ENCODE measurements at regions not wholly inside any gene's neighbourhood (a gene's known extent, or its start where the extent isn't known, plus 50 kb on each side); places are given as distances from the start of the nearest gene placed in this dataset.
"Not testable (repeated sequence)": the region's sequence is repeated elsewhere in the genome, so short reads cannot be mapped to it uniquely, and the experiment has no call there.

DNA sequence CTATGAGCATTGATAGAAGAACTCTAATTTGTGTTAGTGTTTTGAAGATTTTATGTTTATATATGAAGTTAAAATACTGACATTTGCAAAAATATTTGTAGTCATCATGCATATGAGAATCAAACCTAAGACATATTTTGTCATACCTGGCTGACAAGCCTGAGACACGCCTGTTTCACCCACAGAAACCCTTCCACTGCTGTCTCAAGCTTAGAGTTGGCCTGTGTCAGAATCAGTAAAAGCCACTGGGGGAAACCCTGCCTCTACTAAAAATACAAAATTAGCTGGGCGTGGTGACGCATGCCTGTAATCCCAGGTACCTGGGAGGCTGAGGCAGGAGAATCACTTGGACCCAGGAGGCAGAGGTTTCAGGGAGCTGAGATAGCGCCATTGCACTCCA lies 218.0 kb upstream of the C1QTNF3 start:
- DNase-seq (ENCODE audit: low read depth in 2 of 2, low spot score in 1 of 2) = not testable (repeated sequence)

GRCh38 chr5:34266151-34266550 lies 223.1 kb upstream of the C1QTNF3 start:
- DNase-seq (ENCODE audit: low read depth in 2 of 2, low spot score in 1 of 2) = not testable (repeated sequence)

- DNase-seq (ENCODE audit: low read depth in 2 of 2, low spot score in 1 of 2) = not testable (repeated sequence)
Measured at GRCh38 chr5:34296759-34297158, 253.7 kb upstream of the C1QTNF3 start.

DNA sequence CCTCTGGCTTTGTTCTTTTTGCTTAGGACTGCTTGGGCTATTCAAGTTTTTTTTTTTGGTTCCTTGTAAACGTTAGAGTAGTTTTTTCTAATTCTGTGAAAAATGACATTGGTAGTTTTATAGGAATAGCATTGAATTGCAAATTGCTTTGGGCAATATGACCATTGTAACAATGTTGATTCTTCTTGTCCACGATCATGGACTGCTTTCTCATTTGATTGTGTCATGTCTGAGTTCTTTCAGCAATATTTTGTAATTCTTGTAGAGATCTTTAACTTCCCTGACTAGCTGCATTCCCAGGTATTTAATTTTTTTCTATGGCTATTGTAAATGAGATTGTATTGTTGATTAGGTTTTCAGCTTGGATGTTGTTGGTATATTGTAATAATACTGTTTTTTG lies 286.2 kb upstream of the C1QTNF3 start:
- not testable (repeated sequence) for DNase-seq (ENCODE audit: low read depth in 2 of 2, low spot score in 1 of 2)

DNA sequence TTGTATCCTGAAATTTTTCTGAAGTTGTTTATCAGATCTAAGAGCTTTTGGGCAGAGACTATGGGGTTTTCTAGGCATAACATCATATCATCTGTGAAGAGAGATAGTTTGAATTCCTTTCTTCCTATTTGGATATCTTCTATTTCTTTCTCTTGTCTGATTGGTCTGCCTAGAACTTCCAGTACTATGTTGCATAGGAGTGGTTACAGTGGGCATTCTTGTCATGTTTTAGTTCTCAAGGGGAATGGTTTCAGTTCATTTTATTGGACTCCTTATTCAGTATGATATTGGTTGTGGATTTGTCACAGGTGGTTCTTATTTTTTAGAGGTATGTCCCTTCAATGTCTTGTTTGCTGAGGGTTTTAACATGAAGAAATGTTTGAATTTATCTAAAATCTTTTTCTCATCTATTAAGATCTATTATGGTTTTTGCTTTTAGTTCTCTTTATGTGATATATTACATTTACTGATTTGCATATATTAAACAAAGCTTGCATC lies 286.6 kb upstream of the C1QTNF3 start:
- not testable (repeated sequence) for DNase-seq (ENCODE audit: low read depth in 2 of 2, low spot score in 1 of 2)

DNA sequence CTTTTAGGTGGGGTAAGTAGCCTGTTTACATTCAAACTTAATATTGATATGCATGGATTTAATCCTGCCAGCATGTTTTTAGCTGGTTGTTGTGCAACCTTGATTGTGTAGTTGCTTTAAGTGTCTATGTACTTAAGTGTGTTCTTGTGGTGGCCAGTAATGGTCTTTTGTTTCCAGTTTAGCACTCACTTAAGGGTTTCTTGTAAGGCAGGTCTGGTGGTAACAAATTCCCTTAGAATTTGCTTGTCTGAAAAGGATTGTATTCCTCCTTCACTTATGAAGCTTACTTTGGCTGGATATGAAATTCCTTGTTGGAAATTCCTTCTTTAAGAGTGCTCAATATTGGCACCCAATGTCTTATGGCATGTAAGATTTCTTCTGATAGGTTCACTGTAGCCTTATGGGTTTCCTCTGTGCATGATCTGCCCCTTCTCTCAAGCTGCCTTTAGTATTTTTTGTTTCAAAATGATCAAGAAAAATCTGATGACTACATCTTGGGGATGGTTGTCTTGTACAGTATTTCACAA lies 289.0 kb upstream of the C1QTNF3 start:
- DNase-seq (ENCODE audit: low read depth in 2 of 2, low spot score in 1 of 2) = not testable (repeated sequence)

- DNase-seq (ENCODE audit: low read depth in 2 of 2, low spot score in 1 of 2) = not testable (repeated sequence)
Measured at GRCh38 chr5:34339408-34340001, 296.5 kb upstream of the C1QTNF3 start.

DNA sequence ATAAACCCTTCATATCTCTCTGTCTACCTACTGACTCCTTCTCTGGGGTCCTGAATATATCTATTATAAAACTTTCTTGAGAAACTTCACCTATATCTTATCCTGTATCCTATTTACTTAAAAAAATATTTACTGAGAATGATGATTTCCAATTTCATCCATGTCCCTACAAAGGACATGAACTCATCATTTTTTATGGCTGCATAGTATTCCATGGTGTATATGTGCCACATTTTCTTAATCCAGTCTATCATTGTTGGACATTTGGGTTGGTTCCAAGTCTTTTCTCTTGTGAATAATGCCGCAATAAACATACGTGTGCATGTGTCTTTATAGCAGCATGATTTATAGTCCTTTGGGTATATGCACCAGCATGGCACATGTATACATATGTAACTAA lies 301.7 kb upstream of the RAI14 start:
- DNase-seq (ENCODE audit: low read depth in 2 of 2, low spot score in 1 of 2) = not testable (repeated sequence)

- DNase-seq (ENCODE audit: low read depth in 2 of 2, low spot score in 1 of 2) = not testable (repeated sequence)
Measured at GRCh38 chr5:34371417-34371816, 284.7 kb upstream of the RAI14 start.

DNA sequence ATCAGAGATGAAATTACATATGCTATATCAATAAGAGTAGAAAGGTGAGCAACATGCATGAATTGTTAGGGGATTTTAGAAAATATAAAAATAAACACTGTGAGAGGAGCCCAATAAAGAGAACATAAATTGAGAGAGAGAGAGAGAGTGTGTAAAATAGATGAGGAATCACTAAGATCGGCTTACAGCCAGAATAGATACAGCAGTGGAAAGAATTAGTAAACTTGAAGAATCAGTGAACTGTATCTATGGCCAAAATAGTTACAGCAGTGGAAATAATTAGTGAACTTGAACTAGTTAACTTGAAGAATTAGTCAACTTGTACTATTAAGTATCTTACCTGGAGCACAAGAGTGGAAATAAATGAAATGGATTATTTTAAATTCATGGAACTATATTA lies 284.3 kb upstream of the RAI14 start:
- not testable (repeated sequence) for DNase-seq (ENCODE audit: low read depth in 2 of 2, low spot score in 1 of 2)

GRCh38 chr5:34372739-34373138 lies 283.4 kb upstream of the RAI14 start:
- DNase-seq (ENCODE audit: low read depth in 2 of 2, low spot score in 1 of 2) = not testable (repeated sequence)

DNA sequence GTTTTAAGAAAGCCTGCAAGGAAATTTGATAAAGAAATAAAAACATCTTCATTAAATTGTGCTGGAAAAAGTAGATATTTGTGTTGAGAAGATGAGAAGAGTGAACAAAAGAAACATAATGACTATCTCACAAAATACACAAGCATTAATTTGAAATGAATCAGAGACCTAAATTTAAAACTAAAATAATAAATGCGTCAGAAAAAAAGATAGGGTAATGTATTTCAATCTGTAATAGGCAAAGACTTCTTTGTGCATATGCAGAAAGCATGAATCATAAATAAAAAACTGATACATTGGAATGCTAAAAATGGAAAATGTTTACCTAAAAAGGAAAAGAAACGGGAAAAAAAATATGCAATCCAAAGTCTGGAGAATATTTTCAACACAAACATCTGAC lies 278.5 kb upstream of the RAI14 start:
- not testable (repeated sequence) for DNase-seq (ENCODE audit: low read depth in 2 of 2, low spot score in 1 of 2)

DNA sequence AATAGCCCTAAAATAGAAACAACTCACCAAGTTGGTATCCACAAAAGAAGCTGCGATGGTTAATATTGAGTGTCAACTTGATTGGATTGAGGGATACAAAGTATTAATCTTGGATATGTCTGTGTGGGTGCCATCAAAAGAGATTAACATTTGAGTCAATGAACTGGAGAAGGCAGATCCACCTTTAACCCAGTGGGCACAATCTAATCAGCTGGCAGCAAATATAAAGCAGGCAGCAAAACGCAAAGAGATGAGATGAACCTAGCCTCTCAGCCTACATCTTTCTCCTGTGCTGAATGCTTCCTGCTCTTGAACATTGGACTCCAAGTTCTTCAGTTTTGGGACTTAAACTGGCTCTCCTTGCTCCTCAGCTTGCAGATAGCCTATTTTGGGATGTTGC lies 277.6 kb upstream of the RAI14 start:
- not testable (repeated sequence) for DNase-seq (ENCODE audit: low read depth in 2 of 2, low spot score in 1 of 2)

- not testable (repeated sequence) for DNase-seq (ENCODE audit: low read depth in 2 of 2, low spot score in 1 of 2)
Measured at GRCh38 chr5:34388754-34389153, 267.4 kb upstream of the RAI14 start.

- no peak for DNase-seq (ENCODE audit: low read depth in 2 of 2, low spot score in 1 of 2)
Measured at GRCh38 chr5:34409373-34409772, 246.8 kb upstream of the RAI14 start.

- DNase-seq (ENCODE audit: low read depth in 2 of 2, low spot score in 1 of 2) = no peak
Measured at GRCh38 chr5:34410411-34411139, 245.6 kb upstream of the RAI14 start.

- DNase-seq (ENCODE audit: low read depth in 2 of 2, low spot score in 1 of 2) = no peak
Measured at GRCh38 chr5:34411470-34412346, 244.4 kb upstream of the RAI14 start.

- DNase-seq (ENCODE audit: low read depth in 2 of 2, low spot score in 1 of 2) = no peak
Measured at GRCh38 chr5:34412736-34413135, 243.4 kb upstream of the RAI14 start.

DNA sequence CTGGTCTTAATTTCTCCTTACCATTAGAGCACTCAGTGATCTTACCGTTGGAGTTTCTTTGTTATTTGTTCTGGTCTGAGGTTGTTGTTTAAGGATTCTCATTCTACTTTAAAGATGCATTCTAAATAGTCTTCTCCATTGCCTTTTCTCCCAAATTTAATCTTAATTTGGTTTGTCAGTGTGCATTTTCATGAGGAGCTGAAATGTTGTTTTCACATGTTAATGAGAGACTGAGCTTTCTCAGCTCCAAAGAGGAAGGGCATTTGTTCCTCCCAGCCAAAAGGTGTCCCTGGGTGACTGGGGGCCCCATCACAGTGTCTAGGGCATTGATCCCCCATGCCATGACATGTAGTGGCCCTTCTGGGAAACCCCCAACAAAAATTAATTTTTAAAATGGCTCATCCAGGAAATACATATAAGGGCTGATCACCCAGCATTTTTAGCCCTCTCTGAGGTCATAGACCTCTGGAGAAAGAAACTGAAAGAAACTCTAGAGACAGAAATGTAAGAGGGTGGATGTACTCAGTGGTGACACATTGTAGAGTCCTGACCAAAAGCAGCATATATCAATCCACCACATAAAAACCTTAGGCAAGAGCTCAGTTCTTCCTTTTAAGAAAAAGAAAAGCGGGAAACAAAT lies 240.4 kb upstream of the RAI14 start:
- no peak for DNase-seq (ENCODE audit: low read depth in 2 of 2, low spot score in 1 of 2)

- no peak for DNase-seq (ENCODE audit: low read depth in 2 of 2, low spot score in 1 of 2)
Measured at GRCh38 chr5:34416501-34417008, 239.6 kb upstream of the RAI14 start.

DNA sequence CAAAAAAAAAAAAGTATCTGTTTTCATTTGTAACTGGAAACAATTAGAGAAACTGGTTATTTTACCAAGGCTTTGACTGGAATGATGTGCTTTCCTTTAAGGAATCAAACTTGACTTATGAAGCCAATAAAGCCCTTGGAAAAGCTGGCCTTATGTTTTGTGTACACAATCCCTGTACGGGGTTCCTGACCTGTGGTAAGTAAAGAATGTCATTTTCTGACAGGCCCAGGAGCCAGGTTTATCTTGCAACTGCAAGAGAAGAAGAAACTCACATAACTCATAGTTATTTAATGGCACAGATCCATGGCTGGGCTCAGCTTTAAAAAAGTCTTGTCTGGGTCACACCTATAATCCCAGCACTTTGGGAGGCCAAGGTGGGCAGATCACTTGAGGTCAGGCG lies 235.9 kb upstream of the RAI14 start:
- DNase-seq (ENCODE audit: low read depth in 2 of 2, low spot score in 1 of 2) = not testable (repeated sequence)

All from stimulated activated CD8-positive, alpha-beta memory T cell treated with anti-CD3 and anti-CD28 coated beads, Interleukin-4, amount 100 ng/mL, for 4 hours (primary cell).